DND-41 (cell line): ENCODE measurements at regions not wholly inside any gene's neighbourhood (a gene's known extent, or its start where the extent isn't known, plus 50 kb on each side); places are given as distances from the start of the nearest gene placed in this dataset.

Source experiments
- CTCF ChIP-seq: IDR thresholded peaks from 2 replicates; pipeline ENCODE4 v1.5.1; 2012; ENCODE audit warnings: borderline replicate concordance, low read length, moderate library complexity, mild to moderate bottlenecking; ENCODE audit not compliant: poor library complexity, severe bottlenecking; ENCODE audit errors: extremely low read depth
- EZH2 ChIP-seq: IDR thresholded peaks from 3 replicates; pipeline ENCODE4 v1.6.1; 2012; ENCODE audit warnings: borderline replicate concordance, low read depth, mild to moderate bottlenecking, moderate library complexity, low read length, inconsistent platforms; ENCODE audit not compliant: severe bottlenecking

- TF ChIP-seq CTCF (no peak), EZH2 (no peak)
These were observed 333.9 kb downstream of the ADRA2A start for GRCh38 chr10:111410740-111411139.
